ENCODE measurements at regions not wholly inside any gene's neighbourhood (a gene's known extent, or its start where the extent isn't known, plus 50 kb on each side); places are given as distances from the start of the nearest gene placed in this dataset.
"Not testable (repeated sequence)": the region's sequence is repeated elsewhere in the genome, so short reads cannot be mapped to it uniquely, and the experiment has no call there.

DNA sequence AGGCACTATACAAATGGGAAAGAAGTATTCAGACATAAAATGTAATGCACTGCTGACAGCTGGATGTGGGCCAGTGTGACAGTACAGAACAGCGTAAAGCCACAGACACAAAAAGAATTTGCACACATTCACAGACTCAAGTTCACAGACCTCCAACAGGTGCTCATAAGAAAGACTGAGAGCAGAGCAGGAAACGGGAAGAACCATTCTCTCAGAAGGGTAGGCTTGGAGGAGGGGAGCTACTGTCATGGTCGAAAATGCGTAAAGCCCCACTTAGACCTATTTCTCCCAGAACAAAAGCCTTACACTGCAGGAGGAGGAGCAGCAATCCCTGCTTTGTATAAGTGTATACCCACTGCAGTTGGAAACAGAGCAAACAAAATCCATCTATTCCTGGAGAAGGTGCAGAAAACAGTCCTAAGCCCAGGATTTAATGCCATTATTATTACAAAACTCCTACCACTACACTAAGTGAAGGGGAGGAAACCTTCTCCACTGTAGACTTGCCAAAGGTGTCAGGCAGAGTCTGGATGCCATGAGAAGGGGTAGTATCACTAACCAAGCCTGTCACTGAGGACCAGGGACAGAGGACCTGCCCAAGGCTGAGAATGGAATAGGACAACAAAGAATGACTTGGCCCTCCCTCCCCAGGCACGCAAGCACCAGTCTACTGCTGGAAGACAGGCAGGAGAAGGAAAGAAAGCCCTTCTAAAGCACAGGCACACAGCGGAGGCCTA, 103.0 kb upstream of the FAM25C start:
- ATAC-seq; intact Hi-C loops (cut with DNase I); DNase-seq (ENCODE audit: low spot score): not testable (repeated sequence)

DNA sequence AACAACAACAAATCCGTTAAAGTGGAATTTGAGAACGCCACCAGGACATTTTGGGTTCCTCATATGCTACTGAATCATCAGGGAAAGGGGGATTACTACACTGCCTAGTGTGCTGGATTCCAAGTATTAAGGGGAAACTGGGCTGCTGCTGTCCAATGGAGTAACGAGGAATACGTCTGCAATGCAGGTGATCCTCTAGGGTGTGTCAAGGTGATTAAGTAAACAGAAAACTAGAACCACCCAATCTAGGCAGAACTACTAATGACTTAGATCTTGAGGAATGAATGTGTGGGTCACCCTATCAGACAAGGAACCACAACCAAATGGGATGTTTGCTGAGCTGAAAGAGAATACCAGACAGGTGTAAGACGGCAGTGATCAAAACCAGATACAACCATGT, 99.3 kb upstream of the FAM25C start:
- intact Hi-C loops (cut with DNase I); ATAC-seq; DNase-seq (ENCODE audit: low spot score): not testable (repeated sequence)

DNA sequence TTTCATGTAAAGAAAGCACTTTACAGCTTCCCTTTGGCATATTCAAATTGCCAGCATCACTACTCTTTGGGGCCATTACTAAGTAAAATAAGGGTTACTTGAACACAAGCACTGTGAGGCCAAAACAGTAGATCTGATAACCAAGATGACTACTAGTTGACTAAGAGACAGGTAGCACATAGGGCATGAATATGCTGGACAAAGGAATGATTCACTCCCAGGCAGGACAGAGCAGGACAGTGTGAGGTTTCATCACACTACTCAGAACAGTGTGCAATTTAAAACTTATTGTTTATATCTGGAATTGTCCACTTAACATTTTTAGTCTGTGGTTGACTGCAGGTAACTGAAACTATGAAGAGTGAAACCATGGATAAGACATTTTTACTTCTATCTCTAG, 91.1 kb upstream of the FAM25C start:
- DNase-seq (ENCODE audit: low spot score); ATAC-seq; intact Hi-C loops (cut with DNase I): not testable (repeated sequence)

DNA sequence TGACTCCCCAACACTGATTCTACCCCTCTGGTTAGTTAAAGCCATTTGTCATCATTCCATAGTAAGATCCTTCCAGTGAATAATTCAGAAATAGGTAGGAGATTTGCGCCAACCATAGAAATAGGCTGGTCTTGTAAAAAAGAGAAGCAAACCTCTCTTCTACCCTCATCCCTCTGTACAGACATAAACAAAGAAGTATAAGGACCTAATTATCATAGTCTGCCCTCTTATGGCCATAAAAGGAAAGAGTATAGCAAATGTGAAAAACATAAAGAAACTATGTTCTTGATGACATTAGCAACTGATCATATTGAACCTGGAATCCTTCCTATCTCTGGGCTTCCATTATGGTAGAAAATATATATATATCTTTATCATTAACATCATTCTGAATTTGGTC, 88.5 kb upstream of the FAM25C start:
- ATAC-seq; DNase-seq (ENCODE audit: low spot score); intact Hi-C loops (cut with DNase I): not testable (repeated sequence)

DNA sequence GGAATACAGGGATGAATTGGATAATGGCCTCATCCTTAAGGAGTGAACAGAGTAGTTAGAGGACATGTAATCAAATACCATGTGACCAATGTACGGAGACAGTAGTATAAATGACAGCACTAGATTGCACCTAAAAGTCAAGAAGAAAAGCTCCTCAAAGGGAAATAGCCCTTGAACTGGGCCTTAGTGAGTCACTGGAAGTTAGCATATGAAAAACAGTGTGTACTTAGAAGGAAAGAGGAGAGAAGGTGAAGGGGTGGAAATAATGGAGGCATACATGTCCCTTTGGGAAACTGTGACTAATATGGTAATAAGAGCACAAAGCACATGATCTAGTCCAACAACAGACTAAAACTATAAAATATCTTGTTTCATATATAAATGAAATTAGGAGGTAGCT, 84.9 kb upstream of the FAM25C start:
- intact Hi-C loops (cut with DNase I); DNase-seq (ENCODE audit: low spot score); ATAC-seq: not testable (repeated sequence)

GRCh38 chr10:48071228-48071627, 71.6 kb upstream of the FAM25C start:
- ATAC-seq; intact Hi-C loops (cut with DNase I); DNase-seq (ENCODE audit: low spot score): not testable (repeated sequence)

DNA sequence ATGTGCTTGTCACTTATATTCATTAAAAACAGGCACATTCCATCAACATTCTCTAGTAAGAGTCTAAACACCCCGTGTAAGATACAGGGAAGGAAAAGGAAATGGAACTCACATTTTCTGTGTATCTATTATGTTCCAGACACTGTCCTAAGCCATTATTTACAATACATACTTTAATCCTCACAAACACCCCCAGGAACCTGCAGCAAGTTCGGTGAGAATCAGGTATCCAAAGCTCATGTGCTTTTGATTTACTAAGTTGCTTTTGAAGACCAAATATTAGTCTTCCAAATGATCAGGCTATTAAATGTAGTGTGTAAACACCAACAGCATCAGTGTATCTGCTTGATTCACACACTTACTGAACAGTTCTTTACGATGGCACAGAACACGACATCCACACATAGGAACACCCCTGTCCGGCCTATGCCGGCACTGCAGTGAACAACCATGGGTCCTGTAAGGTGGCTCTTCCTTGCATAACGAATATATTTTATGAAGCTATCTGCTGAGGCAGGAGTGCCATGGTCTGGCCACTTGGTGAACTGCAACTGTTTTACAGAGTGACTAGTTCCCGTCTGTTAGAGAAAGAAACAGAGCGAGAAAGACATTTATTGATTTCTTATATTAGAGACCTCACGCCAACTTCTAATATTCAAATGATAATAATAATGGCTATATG, 64.5 kb upstream of the FAM25C start:
- DNase-seq (ENCODE audit: low spot score); intact Hi-C loops (cut with DNase I): not testable (repeated sequence)
- peak; percentile 96 for ATAC-seq

DNA sequence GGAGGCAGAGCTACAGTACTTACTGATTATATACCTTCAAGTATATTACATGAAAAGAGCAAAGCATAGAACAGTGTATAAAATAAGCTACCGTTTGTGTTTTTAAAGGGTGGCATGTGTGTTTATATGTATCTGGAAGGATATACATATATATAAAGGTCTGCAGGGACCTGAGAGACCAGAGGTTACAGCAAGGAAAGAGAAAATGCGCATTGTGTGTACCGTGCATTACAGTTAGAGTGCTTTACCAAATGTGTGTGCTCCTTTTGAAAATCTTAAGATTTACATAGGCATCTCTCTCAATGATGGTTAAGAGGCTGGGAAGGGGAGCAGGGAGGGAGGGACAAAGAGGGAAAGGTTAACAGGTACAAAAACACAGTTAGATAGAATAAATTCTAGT, 55.8 kb upstream of the FAM25C start:
- ATAC-seq; intact Hi-C loops (cut with DNase I); DNase-seq (ENCODE audit: low spot score): not testable (repeated sequence)

All from sciatic nerve (tissue), 2 donors.